Neural progenitor cell (in vitro differentiated cells): ENCODE measurements at regions not wholly inside any gene's neighbourhood (a gene's known extent, or its start where the extent isn't known, plus 50 kb on each side); places are given as distances from the start of the nearest gene placed in this dataset.

Experiments
- CTCF ChIP-seq: fragments of 200-600 bp; sonication (generic); IDR thresholded peaks from 2 replicates; pipeline ENCODE4 v1.5.1; 2017; ENCODE audit warnings: antibody characterized with exemption, mild to moderate bottlenecking
- EZH2 ChIP-seq: fragments of 200-600 bp; sonication (generic); IDR thresholded peaks from 2 replicates; pipeline ENCODE4 v1.6.1; 2017; ENCODE audit warnings: antibody characterized with exemption, mild to moderate bottlenecking, moderate library complexity
- EZH2phosphoT487 ChIP-seq: fragments of 200-600 bp; sonication (generic); IDR thresholded peaks from 2 replicates; pipeline ENCODE4 v1.6.1; 2017; ENCODE audit warnings: antibody characterized with exemption

DNA sequence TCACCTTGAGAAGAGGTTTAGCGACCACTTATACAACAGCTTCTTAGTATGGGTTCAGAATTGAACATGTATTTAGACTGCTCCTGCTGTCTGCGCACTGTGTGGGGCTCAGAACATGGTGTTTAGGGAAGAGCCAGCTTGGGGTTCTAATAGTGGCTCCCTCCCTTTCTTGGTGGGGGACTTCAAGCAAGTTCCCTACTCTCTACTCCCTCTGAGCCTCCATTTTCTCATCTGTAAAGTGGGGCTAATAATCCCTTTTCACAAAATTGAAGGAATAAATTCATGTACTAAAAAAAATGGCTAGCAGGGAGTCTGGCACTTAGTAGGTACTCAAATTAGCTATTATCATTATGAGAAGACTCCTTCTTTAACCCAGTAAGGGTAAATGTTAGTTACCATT lies 97.5 kb upstream of the SPATA12 start:
- TF ChIP-seq EZH2phosphoT487 (no peak), CTCF (no peak), EZH2 (no peak)
